ENCODE measurements at regions not wholly inside any gene's neighbourhood (a gene's known extent, or its start where the extent isn't known, plus 50 kb on each side); places are given as distances from the start of the nearest gene placed in this dataset.

DNA sequence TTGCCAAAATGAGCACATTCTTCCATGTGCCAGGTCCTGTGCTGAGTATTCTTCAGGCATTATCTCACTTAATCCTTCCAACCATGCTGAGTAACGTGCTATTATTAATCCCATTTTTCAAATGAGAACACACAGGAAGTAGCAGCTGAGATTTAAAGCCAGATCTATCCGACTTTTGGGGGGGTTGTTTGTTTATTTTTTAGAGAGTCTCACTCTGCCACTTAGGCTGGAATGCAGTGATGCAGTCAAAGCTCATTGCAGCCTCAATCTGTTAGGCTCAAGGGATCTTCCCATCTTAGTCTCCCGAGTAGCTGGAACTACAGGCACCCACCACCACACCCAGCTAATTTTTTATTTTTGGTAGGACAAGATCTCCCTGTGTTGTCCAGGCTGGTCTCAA, 55.5 kb upstream of the TRIM2 start:
- peaks cover 0 to 4% (median 0%) of the 10 kb centered on the region in 5 donors for H3K27me3 Mint-ChIP-seq
- POLR2A ChIA-PET, result no interaction called here
- H3K27ac Mint-ChIP-seq, result peak overlapping the region in 2 of 10 donors; percentile 3 to 14
- H3K9me3 Mint-ChIP-seq, result no peaks in the 10 kb centered on the region
- DNase-seq, result no peak
- H3K36me3 Mint-ChIP-seq, result no peaks in the 10 kb centered on the region
- no peak overlapping the region for H3K4me3 Mint-ChIP-seq
- ATAC-seq, result no peak
- H3K4me1 Mint-ChIP-seq, result peaks cover 6 to 18% (median 13%) of the 10 kb centered on the region in 4 donors

DNA sequence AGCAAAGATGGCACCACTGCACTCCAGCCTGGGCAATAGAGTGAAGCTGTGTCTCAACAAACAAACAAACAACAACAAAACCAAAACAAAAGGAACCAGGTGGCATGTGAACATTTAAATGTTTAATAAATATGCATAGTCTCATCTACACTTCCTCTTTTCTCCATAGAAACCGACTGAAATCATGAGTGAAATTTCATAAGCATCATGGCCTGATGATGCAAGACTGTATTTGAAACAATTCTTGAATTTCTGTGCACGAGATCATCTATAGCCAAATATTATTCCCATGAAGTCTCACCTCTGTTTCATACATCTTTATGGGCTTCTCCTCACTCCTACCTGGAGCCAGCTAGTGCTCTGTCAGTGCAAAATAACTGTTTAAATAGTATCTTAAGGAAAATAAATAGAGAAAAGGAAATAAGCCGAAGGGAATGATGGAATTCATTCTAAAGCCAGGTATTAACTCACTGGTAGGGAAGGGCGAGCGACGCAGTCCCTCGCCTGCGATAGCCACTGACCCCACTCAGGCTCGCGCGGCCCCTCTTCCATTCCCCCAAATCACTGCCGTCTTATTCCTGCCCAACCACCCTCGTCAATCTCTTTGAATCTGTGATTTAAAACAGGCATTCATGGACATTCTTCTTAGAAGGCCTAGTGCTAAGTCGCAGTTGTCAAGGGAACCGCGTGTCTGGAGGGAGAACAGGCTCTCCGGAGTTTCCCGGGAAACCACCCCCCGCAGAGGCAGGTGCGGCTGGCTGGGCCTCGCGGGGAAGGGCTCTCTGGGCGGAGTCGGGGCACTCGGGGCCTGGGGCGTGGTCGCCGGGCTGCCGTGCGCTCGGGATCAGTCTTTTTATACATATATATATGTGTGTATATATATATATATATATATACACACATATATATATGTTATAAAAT, 52.4 kb upstream of the TRIM2 start:
- Mint-ChIP-seq H3K27me3 (peaks cover 0 to 7% (median 0%) of the 10 kb centered on the region in 5 donors), H3K36me3 (no peaks in the 10 kb centered on the region), H3K4me1 (peaks cover 9 to 40% (median 27%) of the 10 kb centered on the region in 4 donors), H3K27ac (peak overlapping the region in 4 of 10 donors; percentile 16 to 49 (median 40)), H3K4me3 (peak overlapping the region in 9 of 10 donors; percentile 50 to 96 (median 92)), H3K9me3 (no peaks in the 10 kb centered on the region)
- DNase-seq (peak in 3 of 10 donors; percentile 30 to 52 (median 46)), ATAC-seq (no peak)
- POLR2A ChIA-PET, result interaction anchor here (1.0 kb wide), 1 partner anchor 68 kb away, joined by 3 read pairs; no protein-coding TSS in a partner anchor

DNA sequence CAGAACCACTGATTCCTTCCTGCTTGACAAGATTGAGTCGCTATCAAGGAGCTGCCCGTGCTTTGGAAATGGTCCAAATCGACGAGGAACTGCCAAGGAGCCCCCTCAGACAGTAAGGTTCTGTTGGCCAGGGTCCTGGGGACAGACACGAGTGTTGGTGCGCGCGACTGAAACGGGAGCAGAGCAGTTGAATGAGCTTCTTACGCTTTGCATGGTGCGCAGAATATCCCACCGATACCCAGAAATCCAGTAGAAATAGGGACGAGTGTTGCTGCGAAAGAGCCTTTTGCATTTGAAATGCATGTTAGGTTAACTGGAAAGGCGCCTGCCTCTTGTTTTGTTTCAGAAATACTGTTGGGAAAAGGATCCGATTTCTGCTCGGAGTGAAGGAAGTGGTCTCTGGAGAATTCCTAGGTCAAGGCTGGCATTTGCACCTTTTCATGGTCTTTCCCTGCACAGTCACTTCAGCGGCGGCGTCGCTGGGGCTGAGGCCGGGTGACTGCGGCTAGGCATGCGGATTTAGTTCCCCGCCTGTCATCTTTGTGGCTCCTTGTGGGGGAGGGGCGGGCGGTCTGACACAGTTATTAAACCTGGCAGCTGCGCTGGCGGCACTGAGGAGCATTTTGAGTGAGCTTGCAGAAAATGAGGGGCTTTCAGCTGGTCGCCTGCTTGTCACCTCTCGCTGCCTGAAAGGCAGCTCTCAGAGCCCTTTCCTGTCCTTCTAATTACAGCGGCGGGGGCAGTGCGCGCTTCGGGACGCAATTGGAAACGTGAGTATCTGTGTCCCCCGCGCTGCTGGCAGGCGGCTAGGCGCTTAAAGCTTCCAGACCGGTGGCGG, 51.5 kb upstream of the TRIM2 start:
- DNase-seq (peak in 9 of 10 donors; percentile 31 to 80 (median 49)), ATAC-seq (peak; percentile 42 to 53)
- H3K9me3 Mint-ChIP-seq, result no peaks in the 10 kb centered on the region
- no peaks in the 10 kb centered on the region for H3K36me3 Mint-ChIP-seq
- peaks cover 9 to 40% (median 27%) of the 10 kb centered on the region in 4 donors for H3K4me1 Mint-ChIP-seq
- H3K27ac Mint-ChIP-seq, result peak overlapping the region in 9 of 10 donors; percentile 6 to 86 (median 77)
- peak overlapping the region; percentile 85 to 96 (median 91) for H3K4me3 Mint-ChIP-seq
- POLR2A ChIA-PET, result interaction anchor here (1.0 kb wide), 1 partner anchor 69 kb away, joined by 3 read pairs; no protein-coding TSS in a partner anchor
- H3K27me3 Mint-ChIP-seq, result peaks cover 0 to 7% (median 0%) of the 10 kb centered on the region in 5 donors

DNA sequence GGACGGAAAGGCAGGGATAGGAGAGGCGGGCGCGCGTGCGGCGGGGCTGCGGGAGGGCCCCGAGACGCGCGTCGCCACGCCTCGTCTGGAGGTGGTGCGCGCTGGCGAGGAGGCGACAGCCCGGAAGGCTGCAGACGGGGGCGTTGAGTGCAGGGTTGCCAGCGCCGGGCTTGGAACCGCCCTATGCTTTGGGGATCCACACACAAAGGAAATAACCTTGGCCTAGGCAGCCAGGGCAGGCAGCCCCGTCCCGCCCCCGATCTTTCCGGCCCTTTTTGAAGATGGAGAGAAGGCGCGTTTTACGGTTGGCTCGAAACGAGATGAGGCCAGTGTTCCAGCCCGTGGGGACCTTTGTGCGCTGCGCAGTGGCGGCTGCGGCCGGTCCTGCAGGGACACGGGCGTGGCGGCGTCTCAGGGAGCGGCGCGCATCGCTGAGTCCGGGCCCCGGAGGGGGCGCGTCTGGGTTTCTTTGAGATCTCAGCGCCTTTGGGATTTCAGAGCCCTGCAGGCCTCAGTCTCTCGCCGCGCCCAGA, 50.8 kb upstream of the TRIM2 start:
- DNase-seq, result peak; percentile 48 to 80 (median 67)
- H3K4me1 Mint-ChIP-seq, result peaks cover 9 to 40% (median 27%) of the 10 kb centered on the region in 4 donors
- H3K27me3 Mint-ChIP-seq, result peaks cover 0 to 7% (median 0%) of the 10 kb centered on the region in 5 donors
- peak; percentile 93 to 95 for ATAC-seq
- H3K27ac Mint-ChIP-seq, result peak overlapping the region in 9 of 10 donors; percentile 10 to 86 (median 75)
- no peaks in the 10 kb centered on the region for H3K36me3 Mint-ChIP-seq
- peak overlapping the region; percentile 85 to 96 (median 91) for H3K4me3 Mint-ChIP-seq
- POLR2A ChIA-PET, result interaction anchor here (1.0 kb wide), 1 partner anchor 70 kb away, joined by 3 read pairs; no protein-coding TSS in a partner anchor
- no peaks in the 10 kb centered on the region for H3K9me3 Mint-ChIP-seq

DNA sequence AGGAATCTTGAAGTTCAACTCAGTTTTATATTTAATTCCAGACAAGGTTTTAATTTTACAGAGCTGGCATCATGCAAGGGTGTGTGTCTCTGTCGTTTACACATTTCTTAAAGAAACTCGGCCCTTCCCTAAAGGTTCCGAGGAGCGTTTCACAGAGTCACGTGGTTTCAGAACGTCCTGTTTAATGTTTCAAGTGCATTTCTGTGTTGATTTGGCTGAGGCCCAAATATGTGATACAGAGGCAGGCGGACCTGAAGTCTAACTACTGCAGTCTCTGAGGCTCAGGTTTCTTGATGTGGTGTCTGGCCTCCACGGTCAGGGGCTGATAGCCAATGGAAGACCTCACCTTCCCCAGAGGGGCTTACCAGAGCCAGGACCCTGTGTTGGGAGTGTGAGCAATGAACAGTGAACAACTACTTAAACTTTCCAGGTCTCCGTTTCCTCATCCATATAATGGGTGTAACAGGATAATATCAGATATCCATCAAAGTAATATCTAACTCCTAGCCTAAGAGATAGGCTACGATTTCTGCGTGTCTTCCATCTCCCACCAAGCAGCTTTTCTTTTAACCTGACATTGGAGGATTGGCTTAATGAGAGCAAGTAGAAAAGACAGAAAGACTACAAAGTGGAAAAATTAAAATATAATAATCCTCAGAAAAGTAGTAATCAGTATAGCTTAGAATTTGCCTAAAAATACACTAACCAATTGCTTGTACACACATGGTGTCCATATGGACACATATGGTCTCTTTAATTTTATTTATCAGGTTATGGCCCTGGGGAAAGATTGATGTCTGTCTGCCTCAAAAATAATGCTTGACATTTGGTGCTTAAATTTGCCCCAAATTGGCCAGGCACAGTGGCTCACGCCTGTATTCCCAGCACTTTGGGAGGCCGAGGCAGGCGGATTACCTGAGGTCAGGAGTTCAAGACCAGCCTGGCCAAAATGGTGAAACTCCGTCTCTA, 50.0 kb upstream of the TRIM2 start:
- H3K27ac Mint-ChIP-seq, result peak overlapping the region in 9 of 10 donors; percentile 10 to 79 (median 53)
- DNase-seq (peak in 3 of 10 donors; percentile 6 to 21 (median 17)), ATAC-seq (no peak)
- peaks cover 9 to 40% (median 27%) of the 10 kb centered on the region in 4 donors for H3K4me1 Mint-ChIP-seq
- H3K4me3 Mint-ChIP-seq, result peak overlapping the region; percentile 85 to 96 (median 91)
- POLR2A ChIA-PET, result interaction anchor here (0.6 kb wide), 1 partner anchor 32 kb away, joined by 4 read pairs; no protein-coding TSS in a partner anchor
- H3K9me3 Mint-ChIP-seq, result no peaks in the 10 kb centered on the region
- no peaks in the 10 kb centered on the region for H3K36me3 Mint-ChIP-seq
- peaks cover 0 to 7% (median 0%) of the 10 kb centered on the region in 5 donors for H3K27me3 Mint-ChIP-seq
